ENCODE measurements at regions not wholly inside any gene's neighbourhood (a gene's known extent, or its start where the extent isn't known, plus 50 kb on each side); places are given as distances from the start of the nearest gene placed in this dataset.

DNA sequence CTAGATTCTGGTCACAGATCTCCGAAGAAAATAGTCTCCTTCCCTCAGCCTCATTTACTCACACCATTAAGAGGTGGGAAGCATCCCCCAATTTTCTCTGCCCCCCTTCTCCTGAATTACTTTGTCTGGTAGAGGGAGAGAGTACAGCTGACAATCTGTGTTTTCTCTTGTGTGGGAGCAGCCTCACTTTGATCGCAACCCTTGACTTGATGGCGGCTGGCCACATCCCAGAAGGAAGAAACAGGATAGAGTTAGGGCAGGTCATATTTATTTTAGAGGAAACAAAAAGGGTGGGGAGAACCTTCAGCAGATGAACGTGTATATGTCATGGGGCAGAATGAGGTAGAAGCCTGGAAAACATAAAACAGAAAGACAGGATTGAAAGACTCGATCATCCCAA is 82.4 kb upstream of the FAM171A1 start:
- no peak for TF ChIP-seq SP1 (IDR thresholded peaks at IDR 0.05)
- TF ChIP-seq SUZ12 (IDR thresholded peaks at IDR 0.05), result no peak
- TF ChIP-seq BHLHE40 (IDR thresholded peaks at IDR 0.05; ENCODE audit: borderline replicate concordance), result no peak
- TF ChIP-seq ELF4 (IDR thresholded peaks at IDR 0.05), result no peak
- no peak for TF ChIP-seq ARNT (IDR thresholded peaks at IDR 0.05)
- no peak for TF ChIP-seq ZNF384 (IDR thresholded peaks at IDR 0.05)
- TF ChIP-seq FOXM1 (IDR thresholded peaks at IDR 0.05; ENCODE audit: borderline replicate concordance), result no peak
- no peak for TF ChIP-seq LEF1 (IDR thresholded peaks at IDR 0.05; ENCODE audit: borderline replicate concordance)
- TF ChIP-seq, protein P1, sequence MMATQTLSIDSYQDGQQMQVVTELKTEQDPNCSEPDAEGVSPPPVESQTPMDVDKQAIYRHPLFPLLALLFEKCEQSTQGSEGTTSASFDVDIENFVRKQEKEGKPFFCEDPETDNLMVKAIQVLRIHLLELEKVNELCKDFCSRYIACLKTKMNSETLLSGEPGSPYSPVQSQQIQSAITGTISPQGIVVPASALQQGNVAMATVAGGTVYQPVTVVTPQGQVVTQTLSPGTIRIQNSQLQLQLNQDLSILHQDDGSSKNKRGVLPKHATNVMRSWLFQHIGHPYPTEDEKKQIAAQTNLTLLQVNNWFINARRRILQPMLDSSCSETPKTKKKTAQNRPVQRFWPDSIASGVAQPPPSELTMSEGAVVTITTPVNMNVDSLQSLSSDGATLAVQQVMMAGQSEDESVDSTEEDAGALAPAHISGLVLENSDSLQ (IDR thresholded peaks at IDR 0.05), result no peak
- no peak for TF ChIP-seq TARDBP (IDR thresholded peaks at IDR 0.05)
- no peak for TF ChIP-seq NFRKB (IDR thresholded peaks at IDR 0.05)
- no peak for DNase-seq (ENCODE audit: extremely low spot score)
- POLR2A ChIA-PET, result no interaction called here
- CTCF ChIA-PET, result no interaction called here

DNA sequence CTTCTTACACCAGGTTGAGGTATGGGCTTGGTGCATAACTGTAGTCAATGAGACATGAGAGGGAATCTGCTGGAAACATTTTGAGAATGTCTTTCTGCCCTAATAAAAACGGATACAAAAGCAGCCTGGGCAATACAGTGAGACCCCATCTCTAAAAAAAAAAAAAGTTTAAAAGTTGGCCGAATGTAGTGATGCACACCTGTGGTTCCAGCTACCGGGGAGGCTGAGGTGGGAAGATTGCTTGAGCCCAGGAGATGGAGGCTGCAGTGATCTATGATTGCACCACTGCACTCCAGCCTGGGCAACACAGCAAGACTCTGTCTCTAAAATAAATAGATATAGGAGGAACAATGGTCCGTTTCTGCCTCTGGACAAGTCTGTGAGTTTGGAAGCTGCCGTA is 81.5 kb upstream of the FAM171A1 start:
- CTCF ChIA-PET, result no interaction called here
- DNase-seq (ENCODE audit: extremely low spot score), result no peak
- POLR2A ChIA-PET, result no interaction called here

DNA sequence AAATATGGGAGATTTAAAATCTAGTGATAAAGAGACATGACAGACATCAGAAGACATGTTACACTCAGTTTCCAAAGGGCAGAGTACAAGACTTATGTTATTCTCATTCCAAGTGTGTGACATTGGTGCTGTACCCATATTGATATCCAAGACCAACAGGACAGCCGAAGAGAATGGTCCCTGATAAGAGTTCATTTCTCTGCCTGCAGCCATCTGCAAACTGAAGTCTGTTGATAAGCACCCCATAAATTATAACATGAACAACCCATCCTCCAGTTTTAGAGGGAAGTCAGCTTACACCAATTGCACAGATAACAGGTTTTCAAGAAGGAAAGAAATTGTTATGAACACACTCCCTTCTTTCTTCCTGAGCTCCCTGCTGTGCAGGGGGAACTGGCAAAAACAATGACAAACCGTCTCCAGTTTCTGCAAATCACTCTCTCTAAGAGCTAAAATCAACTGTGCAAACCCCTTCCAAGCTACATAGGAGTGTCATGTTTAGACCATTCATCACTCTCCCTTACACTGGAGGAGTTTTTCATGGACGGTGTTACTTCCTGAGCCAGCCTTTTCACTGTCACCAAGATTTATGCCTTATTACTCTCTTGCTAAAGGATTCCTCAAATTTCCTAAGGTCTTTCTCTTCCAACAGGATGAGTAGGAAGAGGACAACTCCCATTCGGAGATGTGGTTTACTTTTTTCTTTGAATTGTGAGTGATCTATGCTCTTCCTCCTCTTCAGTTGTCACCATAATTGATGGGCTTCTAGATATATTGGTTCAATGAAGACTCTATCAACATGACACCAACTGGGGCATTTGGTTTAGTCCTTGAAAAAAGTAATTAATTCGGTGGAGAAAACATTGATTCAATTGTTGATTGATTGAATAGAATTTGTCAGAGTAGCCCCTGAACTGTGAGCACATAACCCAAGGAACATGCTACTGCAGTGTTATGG is 80.3 kb upstream of the FAM171A1 start:
- no peak for DNase-seq (ENCODE audit: extremely low spot score)
- TF ChIP-seq, protein P1 (IDR thresholded peaks at IDR 0.05), result peak; percentile 93
- TF ChIP-seq ELF4 (IDR thresholded peaks at IDR 0.05), result no peak
- ChIA-PET CTCF (no interaction called here), POLR2A (no interaction called here)

More for the DNA sequence above, 81.5 kb upstream of the FAM171A1 start:
- no peak for TF ChIP-seq BHLHE40 (IDR thresholded peaks at IDR 0.05; ENCODE audit: borderline replicate concordance)
- TF ChIP-seq ARNT (IDR thresholded peaks at IDR 0.05), result no peak
- no peak for TF ChIP-seq TARDBP (IDR thresholded peaks at IDR 0.05)
- no peak for TF ChIP-seq CTBP1 (IDR thresholded peaks at IDR 0.05; ENCODE audit: borderline replicate concordance)
- TF ChIP-seq ZNF384 (IDR thresholded peaks at IDR 0.05), result no peak
- TF ChIP-seq LEF1 (IDR thresholded peaks at IDR 0.05; ENCODE audit: borderline replicate concordance), result no peak
- TF ChIP-seq FOXM1 (IDR thresholded peaks at IDR 0.05; ENCODE audit: borderline replicate concordance), result no peak
- TF ChIP-seq FOXA1 (IDR thresholded peaks at IDR 0.05), result no peak
- no peak for TF ChIP-seq HDGF (IDR thresholded peaks at IDR 0.05; ENCODE audit: borderline replicate concordance)
- TF ChIP-seq SUZ12 (IDR thresholded peaks at IDR 0.05), result no peak
- TF ChIP-seq ELF4 (IDR thresholded peaks at IDR 0.05), result no peak
- no peak for TF ChIP-seq SP1 (IDR thresholded peaks at IDR 0.05)
- TF ChIP-seq, protein P1 (IDR thresholded peaks at IDR 0.05), result no peak
- TF ChIP-seq L3MBTL2 (conservative IDR thresholded peaks at IDR 0.05), result no peak
- TF ChIP-seq FOXK2 (IDR thresholded peaks at IDR 0.05), result no peak

DNA sequence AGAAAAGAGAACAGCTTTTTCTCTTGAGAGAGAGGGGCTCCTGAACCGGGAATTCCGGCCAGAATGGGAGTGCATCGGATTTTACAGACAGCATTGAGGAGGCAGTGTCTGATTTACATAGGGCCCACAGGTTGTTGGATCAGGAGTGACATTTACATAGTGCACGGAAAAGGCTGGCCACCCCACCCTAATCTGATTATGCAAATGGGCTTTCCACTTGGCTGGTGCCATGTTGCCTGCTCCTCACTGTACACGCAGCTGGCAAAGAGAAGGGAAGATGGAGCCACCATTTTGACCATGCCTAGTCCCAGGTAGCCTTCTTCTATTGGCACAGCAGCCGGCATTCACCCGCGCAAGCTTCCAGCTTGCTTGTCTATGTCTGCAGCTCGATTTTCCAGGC is 77.5 kb upstream of the FAM171A1 start:
- ChIA-PET POLR2A (no interaction called here), CTCF (interaction anchor here (0.6 kb wide), 1 partner anchor 13 kb away, joined by 3 read pairs; no protein-coding TSS in a partner anchor)
- TF ChIP-seq L3MBTL2 (conservative IDR thresholded peaks at IDR 0.05), result no peak
- TF ChIP-seq FOXM1 (IDR thresholded peaks at IDR 0.05; ENCODE audit: borderline replicate concordance), result no peak
- no peak for TF ChIP-seq FOXA1 (IDR thresholded peaks at IDR 0.05)
- TF ChIP-seq BHLHE40 (IDR thresholded peaks at IDR 0.05; ENCODE audit: borderline replicate concordance), result no peak
- TF ChIP-seq NFRKB (IDR thresholded peaks at IDR 0.05), result no peak
- TF ChIP-seq ELF4 (IDR thresholded peaks at IDR 0.05), result no peak
- TF ChIP-seq FOXK2 (IDR thresholded peaks at IDR 0.05), result no peak
- TF ChIP-seq LEF1 (IDR thresholded peaks at IDR 0.05; ENCODE audit: borderline replicate concordance), result no peak
- TF ChIP-seq CTBP1 (IDR thresholded peaks at IDR 0.05; ENCODE audit: borderline replicate concordance), result no peak
- no peak for TF ChIP-seq TARDBP (IDR thresholded peaks at IDR 0.05)
- TF ChIP-seq ARNT (IDR thresholded peaks at IDR 0.05), result no peak
- no peak for TF ChIP-seq SP1 (IDR thresholded peaks at IDR 0.05)
- TF ChIP-seq SUZ12 (IDR thresholded peaks at IDR 0.05), result no peak
- TF ChIP-seq HDGF (IDR thresholded peaks at IDR 0.05; ENCODE audit: borderline replicate concordance), result no peak
- TF ChIP-seq, protein P1 (IDR thresholded peaks at IDR 0.05), result no peak
- TF ChIP-seq ZNF384 (IDR thresholded peaks at IDR 0.05), result no peak
- no peak for DNase-seq (ENCODE audit: extremely low spot score)

DNA sequence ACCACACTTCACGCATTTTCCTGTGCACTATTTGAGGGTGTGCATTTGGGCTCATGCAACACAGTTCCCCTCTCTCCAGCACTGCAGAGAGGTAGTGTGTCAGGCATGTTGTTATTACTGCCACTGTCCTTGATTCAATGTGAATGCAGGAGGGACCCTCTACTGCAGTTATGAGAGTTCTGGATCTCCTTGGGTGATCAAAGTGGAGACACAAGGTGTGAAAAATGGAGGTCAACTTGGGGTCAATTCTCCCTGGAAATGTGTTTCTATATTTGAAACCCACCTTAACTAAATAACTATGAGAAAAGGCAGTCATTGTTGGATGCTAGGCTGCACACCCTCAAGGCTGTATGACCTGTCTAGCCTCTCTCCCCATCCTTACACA is 73.9 kb upstream of the FAM171A1 start:
- POLR2A ChIA-PET, result interaction anchor here (1.0 kb wide), 1 partner anchor 11 kb away, joined by 3 read pairs; no protein-coding TSS in a partner anchor
- DNase-seq (ENCODE audit: extremely low spot score), result no peak
- TF ChIP-seq NFRKB (IDR thresholded peaks at IDR 0.05), result no peak
- no peak for TF ChIP-seq FOXK2 (IDR thresholded peaks at IDR 0.05)
- no peak for TF ChIP-seq TARDBP (IDR thresholded peaks at IDR 0.05)
- no peak for TF ChIP-seq CTBP1 (IDR thresholded peaks at IDR 0.05; ENCODE audit: borderline replicate concordance)
- TF ChIP-seq FOXM1 (IDR thresholded peaks at IDR 0.05; ENCODE audit: borderline replicate concordance), result no peak
- TF ChIP-seq BHLHE40 (IDR thresholded peaks at IDR 0.05; ENCODE audit: borderline replicate concordance), result no peak
- no peak for TF ChIP-seq SP1 (IDR thresholded peaks at IDR 0.05)
- TF ChIP-seq, protein P1 (IDR thresholded peaks at IDR 0.05), result no peak
- TF ChIP-seq ELF4 (IDR thresholded peaks at IDR 0.05), result no peak
- no peak for TF ChIP-seq ARNT (IDR thresholded peaks at IDR 0.05)
- TF ChIP-seq HDGF (IDR thresholded peaks at IDR 0.05; ENCODE audit: borderline replicate concordance), result no peak
- no peak for TF ChIP-seq SUZ12 (IDR thresholded peaks at IDR 0.05)
- TF ChIP-seq ZNF384 (IDR thresholded peaks at IDR 0.05), result no peak
- CTCF ChIA-PET, result interaction anchor here (1.1 kb wide), 1 partner anchor 11 kb away, joined by 3 read pairs; no protein-coding TSS in a partner anchor
